OCI-LY1 (cell line): ENCODE measurements at regions not wholly inside any gene's neighbourhood (a gene's known extent, or its start where the extent isn't known, plus 50 kb on each side); places are given as distances from the start of the nearest gene placed in this dataset.

Experiments used
- H2AFZ ChIP-seq: fragments of 200-600 bp; sonication (generic), shearing (Covaris generic); 2 replicates; pipeline ENCODE4 v1.6.0; 2014; ENCODE audit warnings: antibody characterized with exemption, mild to moderate bottlenecking, low read length
- H3F3A ChIP-seq: fragments of 200-600 bp; sonication (generic), shearing (Covaris generic); 2 replicates; pipeline ENCODE4 v1.6.0; 2014; ENCODE audit warnings: mild to moderate bottlenecking, antibody characterized with exemption, low read length, moderate library complexity; ENCODE audit not compliant: insufficient read depth
- H3K27ac ChIP-seq: fragments of 200-600 bp; sonication (generic); 2 replicates; pipeline ENCODE4 v1.5.1; 2014; ENCODE audit warnings: low read length, mixed run types, mild to moderate bottlenecking, low read depth; ENCODE audit not compliant: poor library complexity, severe bottlenecking
- H3K27me3 ChIP-seq: fragments of 200-600 bp; sonication (generic); 2 replicates; pipeline ENCODE4 v1.6.0; 2014; ENCODE audit warnings: antibody characterized with exemption, mild to moderate bottlenecking, low read length, moderate library complexity; ENCODE audit not compliant: insufficient read depth
- H3K36me3 ChIP-seq: fragments of 200-600 bp; sonication (generic); 2 replicates; pipeline ENCODE4 v1.6.1; 2014; ENCODE audit warnings: mild to moderate bottlenecking, antibody characterized with exemption, low read length, moderate library complexity, mixed read lengths; ENCODE audit not compliant: insufficient read depth
- H3K4me1 ChIP-seq: fragments of 200-600 bp; sonication (generic); 2 replicates; pipeline ENCODE4 v1.5.1; 2014; ENCODE audit warnings: mild to moderate bottlenecking, low read length, moderate library complexity; ENCODE audit not compliant: insufficient read depth, severe bottlenecking
- H3K4me2 ChIP-seq: fragments of 200-600 bp; sonication (generic), shearing (Covaris generic); 2 replicates; pipeline ENCODE4 v1.6.1; 2014; ENCODE audit warnings: low read length
- H3K4me3 ChIP-seq: fragments of 200-600 bp; sonication (generic); 2 replicates; pipeline ENCODE4 v1.5.1; 2014; ENCODE audit warnings: low read length, low read depth, mild to moderate bottlenecking, mixed read lengths; ENCODE audit not compliant: poor library complexity, severe bottlenecking
- H3K79me2 ChIP-seq: fragments of 200-600 bp; shearing (Covaris generic); 2 replicates; pipeline ENCODE4 v1.6.1; 2016; ENCODE audit warnings: mixed run types, low read length, mixed read lengths; ENCODE audit not compliant: insufficient read depth
- H3K9ac ChIP-seq: fragments of 200-600 bp; sonication (generic), shearing (Covaris generic); 2 replicates; pipeline ENCODE4 v1.6.1; 2014; ENCODE audit warnings: mild to moderate bottlenecking, low read length, mixed read lengths
- H3K9me2 ChIP-seq: fragments of 200-600 bp; sonication (generic), shearing (Covaris generic); 2 replicates; pipeline ENCODE4 v1.6.1; 2014; ENCODE audit warnings: low read depth, mild to moderate bottlenecking, low read length, mixed read lengths
- H3K9me3 ChIP-seq: fragments of 200-600 bp; shearing (Covaris generic); 2 replicates; pipeline ENCODE4 v1.6.1; 2014; ENCODE audit warnings: low read length, mixed read lengths
- H4K20me1 ChIP-seq: fragments of 200-600 bp; sonication (generic), shearing (Covaris generic); 2 replicates; pipeline ENCODE4 v1.6.0; 2016; ENCODE audit warnings: mild to moderate bottlenecking, low read length; ENCODE audit not compliant: insufficient read depth
- CTCF ChIP-seq: fragments of 200-600 bp; sonication (generic), shearing (Covaris generic); IDR thresholded peaks from 2 replicates; pipeline ENCODE4 v1.5.1; 2017; ENCODE audit warnings: mild to moderate bottlenecking, antibody characterized with exemption, low read length, moderate library complexity, mixed read lengths
- EZH2 ChIP-seq: fragments of 200-600 bp; sonication (generic), shearing (Covaris generic); IDR thresholded peaks from 2 replicates; pipeline ENCODE4 v1.8.0; 2017; ENCODE audit warnings: borderline replicate concordance, mixed run types, mild to moderate bottlenecking, antibody characterized with exemption, low read length, moderate library complexity, mixed read lengths

GRCh38 chr18:28637897-28638296 lies 461.0 kb upstream of the CDH2 start:
- Histone ChIP-seq H3K4me3 (no peak overlapping the region), H3K27ac (no peak overlapping the region), H3K9me2 (no peaks in the 10 kb centered on the region), H3K4me1 (no peaks in the 10 kb centered on the region), H3K36me3 (no peaks in the 10 kb centered on the region), H2AFZ (no peak overlapping the region), H3K9me3 (no peaks in the 10 kb centered on the region), H3K9ac (no peak overlapping the region), H3K27me3 (no peaks in the 10 kb centered on the region), H3K4me2 (no peak overlapping the region), H4K20me1 (no peaks in the 10 kb centered on the region), H3F3A (no peaks in the 10 kb centered on the region), H3K79me2 (no peaks in the 10 kb centered on the region)
- TF ChIP-seq EZH2 = no peak
- TF ChIP-seq CTCF = peak; percentile 16; the same call in 1 of the 2 replicates

GRCh38 chr18:28635530-28635929 lies 458.6 kb upstream of the CDH2 start:
- no peaks in the 10 kb centered on the region for H3K4me1 ChIP-seq
- TF ChIP-seq EZH2 (no peak), CTCF (no peak)

GRCh38 chr18:28626756-28627155 lies 449.8 kb upstream of the CDH2 start:
- Histone ChIP-seq H3K9ac (no peak overlapping the region), H3K27ac (no peak overlapping the region), H3K36me3 (no peaks in the 10 kb centered on the region), H3K4me2 (no peak overlapping the region), H4K20me1 (no peaks in the 10 kb centered on the region), H3K9me3 (no peaks in the 10 kb centered on the region), H3K9me2 (no peaks in the 10 kb centered on the region), H3K4me3 (no peak overlapping the region), H3K4me1 (no peaks in the 10 kb centered on the region), H3F3A (no peaks in the 10 kb centered on the region), H3K79me2 (no peaks in the 10 kb centered on the region), H3K27me3 (no peaks in the 10 kb centered on the region), H2AFZ (no peak overlapping the region)
- TF ChIP-seq EZH2 = no peak
- TF ChIP-seq CTCF = no peak

More at GRCh38 chr18:28635530-28635929, 458.6 kb upstream of the CDH2 start:
- Histone ChIP-seq H3K36me3 (no peaks in the 10 kb centered on the region), H3K9me2 (no peaks in the 10 kb centered on the region), H4K20me1 (no peaks in the 10 kb centered on the region), H3K4me3 (no peak overlapping the region), H3K27ac (no peak overlapping the region), H3F3A (no peaks in the 10 kb centered on the region), H3K79me2 (no peaks in the 10 kb centered on the region), H3K4me2 (no peak overlapping the region), H3K27me3 (no peaks in the 10 kb centered on the region), H3K9ac (no peak overlapping the region), H2AFZ (no peak overlapping the region), H3K9me3 (no peaks in the 10 kb centered on the region)
